ENCODE measurements at regions not wholly inside any gene's neighbourhood (a gene's known extent, or its start where the extent isn't known, plus 50 kb on each side); places are given as distances from the start of the nearest gene placed in this dataset.

- Histone ChIP-seq H3K79me2 (ENCODE audit: insufficient read depth, low read length) (no peaks in the 10 kb centered on the region), H3T11ph (ENCODE audit: low read length) (no peak overlapping the region), H3K79me1 (ENCODE audit: insufficient read depth, low read depth, low read length, poor library complexity, severe bottlenecking) (no peaks in the 10 kb centered on the region), H2BK5ac (ENCODE audit: insufficient read length, low read length) (no peak overlapping the region), H2BK12ac (ENCODE audit: insufficient read length, low read depth, low read length) (no peak overlapping the region), H4K5ac (ENCODE audit: insufficient read length, low read depth, low read length) (no peak overlapping the region), H3K4me1 (ENCODE audit: insufficient read depth, low read length) (no peaks in the 10 kb centered on the region), H2AFZ (ENCODE audit: low read length) (no peak overlapping the region), H3K4ac (ENCODE audit: low read depth, low read length) (no peak overlapping the region), H4K20me1 (ENCODE audit: control insufficient read depth, insufficient read depth, insufficient read length) (no peaks in the 10 kb centered on the region), H4K91ac (ENCODE audit: insufficient read length, low read depth, low read length) (no peak overlapping the region), H2AK5ac (ENCODE audit: insufficient read length, low read length) (no peak overlapping the region), H3K23ac (ENCODE audit: insufficient read length, low read depth, low read length) (no peak overlapping the region), H4K8ac (replicated peaks; ENCODE audit: insufficient read length, low read depth, low read length) (no peak overlapping the region), H2BK20ac (ENCODE audit: low read depth, low read length, poor library complexity, severe bottlenecking) (no peak overlapping the region), H2BK120ac (ENCODE audit: low read depth, low read length, poor library complexity, severe bottlenecking) (no peak overlapping the region), H3K9ac (ENCODE audit: extremely low read depth, insufficient read length, low read length) (no peak overlapping the region), H3K27ac (ENCODE audit: insufficient read length, low read depth, low read length) (no peak overlapping the region), H3K23me2 (ENCODE audit: insufficient read length, low read depth, low read length, poor library complexity, severe bottlenecking) (no peaks in the 10 kb centered on the region), H3K14ac (ENCODE audit: insufficient read depth, low read length) (no peak overlapping the region), H3K9me3 (ENCODE audit: control insufficient read depth, low read depth, low read length) (no peaks in the 10 kb centered on the region), H2BK15ac (ENCODE audit: low read depth, low read length) (no peak overlapping the region), H3K56ac (ENCODE audit: insufficient read length, low read depth, low read length) (no peak overlapping the region), H3K18ac (ENCODE audit: insufficient read length, low read depth, low read length) (no peak overlapping the region), H3K4me2 (ENCODE audit: insufficient read depth, insufficient read length, low read length) (no peak overlapping the region), H3K27me3 (ENCODE audit: insufficient read depth, low read length) (no peaks in the 10 kb centered on the region)
- Mint-ChIP-seq H3K27ac (no peak overlapping the region), H3K9me3 (peaks cover 14 to 18% of the 10 kb centered on the region in 2 experiments), H3K4me1 (no peaks in the 10 kb centered on the region), H3K4me3 (no peak overlapping the region), H3K36me3 (ENCODE audit: insufficient read depth in 1 of 3, low read depth in 3 of 3) (peaks cover 10 to 30% (median 14%) of the 10 kb centered on the region in 3 experiments; a peak in 6 of 7 replicates), H3K27me3 (ENCODE audit: low read depth) (peaks cover 3% of the 10 kb centered on the region)
- no CpG with 5 or more reads among the region's 2 CpGs for WGBS (ENCODE audit: extremely low coverage, insufficient read length, low lambda C conversion rate)
- TF ChIP-seq CTCF (conservative IDR thresholded peaks at IDR 0.05): no peak
- DNase-seq: no peak
These were observed 507.2 kb downstream of the PABPC4L start for GRCh38 chr4:133694416-133694815.

Data from H9 (cell line).